ENCODE measurements at regions not wholly inside any gene's neighbourhood (a gene's known extent, or its start where the extent isn't known, plus 50 kb on each side); places are given as distances from the start of the nearest gene placed in this dataset.

DNA sequence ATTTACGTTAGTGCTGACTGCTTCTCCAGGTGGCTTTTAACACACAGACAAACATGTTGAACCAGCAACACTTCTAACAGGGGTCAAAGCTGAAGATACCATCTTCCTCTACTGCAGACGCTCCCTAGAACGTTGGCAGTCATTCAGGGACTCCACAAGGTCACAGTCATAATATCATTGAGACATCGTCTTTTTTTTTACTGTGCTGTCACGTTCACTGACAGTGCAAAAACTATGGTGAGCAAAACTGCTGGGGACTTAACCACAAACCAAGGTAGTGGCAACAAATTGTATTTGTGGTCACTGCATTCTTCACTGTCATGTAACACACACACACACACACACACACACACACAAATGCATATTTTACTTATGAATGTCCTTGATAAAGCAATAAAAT is 244.9 kb downstream of the CASP12 start:
- TF ChIP-seq YY1 (IDR thresholded peaks at IDR 0.05; ENCODE audit: insufficient read depth, insufficient read length), result no peak
- TF ChIP-seq SUZ12 (IDR thresholded peaks at IDR 0.05; ENCODE audit: extremely low read depth, insufficient read depth, insufficient read length), result no peak
